ENCODE measurements at regions not wholly inside any gene's neighbourhood (a gene's known extent, or its start where the extent isn't known, plus 50 kb on each side); places are given as distances from the start of the nearest gene placed in this dataset.

GRCh38 chr2:12363569-12363968, 353.2 kb upstream of the TRIB2 start:
- Histone ChIP-seq H3K4me1 (no peaks in the 10 kb centered on the region), H3K4me3 (no peak overlapping the region), H3K27me3 (no peaks in the 10 kb centered on the region), H3K36me3 (no peaks in the 10 kb centered on the region), H3K27ac (no peak overlapping the region), H3K9me3 (peaks cover 0 to 17% (median 0%) of the 10 kb centered on the region in 12 donors)
- ATAC-seq (no peak), DNase-seq (no peak)
- intact Hi-C loops (cut with DNase I), result no loop called here
- 38 to 60% (median 41%) methylated on average over 1 of the region's 1 CpG for WGBS, 4 donors
- TF ChIP-seq, protein P1, sequence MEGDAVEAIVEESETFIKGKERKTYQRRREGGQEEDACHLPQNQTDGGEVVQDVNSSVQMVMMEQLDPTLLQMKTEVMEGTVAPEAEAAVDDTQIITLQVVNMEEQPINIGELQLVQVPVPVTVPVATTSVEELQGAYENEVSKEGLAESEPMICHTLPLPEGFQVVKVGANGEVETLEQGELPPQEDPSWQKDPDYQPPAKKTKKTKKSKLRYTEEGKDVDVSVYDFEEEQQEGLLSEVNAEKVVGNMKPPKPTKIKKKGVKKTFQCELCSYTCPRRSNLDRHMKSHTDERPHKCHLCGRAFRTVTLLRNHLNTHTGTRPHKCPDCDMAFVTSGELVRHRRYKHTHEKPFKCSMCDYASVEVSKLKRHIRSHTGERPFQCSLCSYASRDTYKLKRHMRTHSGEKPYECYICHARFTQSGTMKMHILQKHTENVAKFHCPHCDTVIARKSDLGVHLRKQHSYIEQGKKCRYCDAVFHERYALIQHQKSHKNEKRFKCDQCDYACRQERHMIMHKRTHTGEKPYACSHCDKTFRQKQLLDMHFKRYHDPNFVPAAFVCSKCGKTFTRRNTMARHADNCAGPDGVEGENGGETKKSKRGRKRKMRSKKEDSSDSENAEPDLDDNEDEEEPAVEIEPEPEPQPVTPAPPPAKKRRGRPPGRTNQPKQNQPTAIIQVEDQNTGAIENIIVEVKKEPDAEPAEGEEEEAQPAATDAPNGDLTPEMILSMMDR (IDR thresholded peaks at IDR 0.05), result no peak
- no peak for TF ChIP-seq POLR2A (IDR thresholded peaks at IDR 0.05)

DNA sequence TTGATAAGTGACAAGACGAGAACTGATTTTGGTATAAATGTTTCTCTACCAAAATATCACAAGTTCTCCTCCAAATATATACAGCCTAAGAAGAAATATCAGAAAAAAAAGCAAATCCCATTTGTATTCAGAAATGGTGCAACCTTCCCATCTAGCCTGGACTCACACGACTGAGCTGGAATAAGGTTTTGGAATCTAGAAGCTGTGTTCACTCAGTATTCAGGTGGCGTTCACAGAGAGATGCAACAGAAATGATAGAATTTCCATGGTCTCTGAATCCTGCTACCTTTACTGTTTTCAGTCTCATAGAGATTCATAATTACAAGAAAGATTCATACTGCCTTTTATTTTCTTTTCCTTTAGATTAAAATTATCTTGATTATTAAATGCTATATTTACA, 347.2 kb upstream of the TRIB2 start:
- TF ChIP-seq, protein P1 (IDR thresholded peaks at IDR 0.05), result no peak
- no peak for TF ChIP-seq POLR2A (IDR thresholded peaks at IDR 0.05)

DNA sequence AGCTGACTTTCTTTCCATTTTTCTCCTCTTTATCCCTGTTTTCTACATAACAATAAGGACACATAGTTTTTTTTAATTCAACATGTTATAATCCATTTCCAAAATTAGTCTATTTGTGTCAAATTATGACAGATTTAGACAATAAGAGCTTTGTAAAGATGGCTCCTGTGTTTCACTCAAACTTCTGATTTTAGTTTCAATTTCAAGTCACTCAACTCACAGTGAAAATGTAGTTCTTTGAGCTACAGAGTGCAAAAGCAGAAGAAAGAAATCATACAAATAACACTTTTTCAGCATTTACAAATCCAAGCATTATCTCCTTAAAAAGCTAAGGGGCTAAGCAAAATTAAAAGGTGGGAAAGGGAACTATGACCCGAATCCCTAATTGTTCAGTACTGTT, 340.7 kb upstream of the TRIB2 start:
- ATAC-seq (no peak), DNase-seq (no peak)
- peaks cover 0 to 5% (median 0%) of the 10 kb centered on the region in 12 donors for H3K9me3 ChIP-seq
- WGBS, 4 donors, result 94 to 98% (median 95%) methylated on average over 1 of the region's 1 CpG
- intact Hi-C loops (cut with DNase I), result no loop called here
- no peak overlapping the region for H3K4me3 ChIP-seq
- no peaks in the 10 kb centered on the region for H3K36me3 ChIP-seq
- no peaks in the 10 kb centered on the region for H3K4me1 ChIP-seq
- TF ChIP-seq, protein P1 (IDR thresholded peaks at IDR 0.05), result no peak
- TF ChIP-seq POLR2A (IDR thresholded peaks at IDR 0.05), result no peak
- no peak overlapping the region for H3K27ac ChIP-seq
- H3K27me3 ChIP-seq, result no peaks in the 10 kb centered on the region

More for the DNA sequence above, 347.2 kb upstream of the TRIB2 start:
- H3K27ac ChIP-seq, result no peak overlapping the region
- intact Hi-C loops (cut with DNase I), result no loop called here
- peaks cover 0 to 17% (median 0%) of the 10 kb centered on the region in 12 donors for H3K9me3 ChIP-seq
- no peaks in the 10 kb centered on the region for H3K4me1 ChIP-seq
- no peaks in the 10 kb centered on the region for H3K27me3 ChIP-seq
- DNase-seq (no peak), ATAC-seq (no peak)
- WGBS, 4 donors, result 96 to 99% (median 97%) methylated on average over 3 of the region's 3 CpGs
- no peaks in the 10 kb centered on the region for H3K36me3 ChIP-seq
- H3K4me3 ChIP-seq, result no peak overlapping the region

- Histone ChIP-seq H3K27me3 (no peaks in the 10 kb centered on the region), H3K36me3 (no peaks in the 10 kb centered on the region), H3K9me3 (peaks cover 0 to 9% (median 0%) of the 10 kb centered on the region in 12 donors), H3K4me3 (no peak overlapping the region), H3K4me1 (peaks cover 0 to 3% (median 0%) of the 10 kb centered on the region in 12 donors), H3K27ac (no peak overlapping the region)
- TF ChIP-seq, protein P1 (IDR thresholded peaks at IDR 0.05), result no peak
- TF ChIP-seq POLR2A (IDR thresholded peaks at IDR 0.05), result no peak
- 79 to 93% (median 84%) methylated on average over 1 of the region's 1 CpG for WGBS, 4 donors
- no peak for ATAC-seq
- intact Hi-C loops (cut with DNase I), result no loop called here
- no peak for DNase-seq
Measured at GRCh38 chr2:12379143-12379542, 337.6 kb upstream of the TRIB2 start.
